SK-N-SH (cell line): ENCODE measurements at regions not wholly inside any gene's neighbourhood (a gene's known extent, or its start where the extent isn't known, plus 50 kb on each side); places are given as distances from the start of the nearest gene placed in this dataset.

Experiments
- FOXJ3 ChIP-seq: sonication (generic); formaldehyde crosslinking; IDR thresholded peaks from 2 replicates; pipeline ENCODE4 v1.5.1; 2020; ENCODE audit warnings: mild to moderate bottlenecking, missing genetic modification reagents
- PBX3 ChIP-seq: IDR thresholded peaks from 2 replicates; pipeline ENCODE4; 2012
- RCOR1 ChIP-seq: fragments of 150-350 bp; IDR thresholded peaks from 2 replicates; pipeline ENCODE4 v1.6.1; 2017; ENCODE audit warnings: antibody characterized with exemption, low read length
- TF ChIP-seq, protein P1 (sequence below): fragments of 200-600 bp; sonication (generic); IDR thresholded peaks from 2 replicates; pipeline ENCODE4 v1.6.1; 2017; ENCODE audit warnings: antibody characterized with exemption, mild to moderate bottlenecking, moderate library complexity
- TF ChIP-seq, protein P2 (sequence below): IDR thresholded peaks from 2 replicates; pipeline ENCODE4 v1.4.0; 2012; ENCODE audit warnings: low read depth, borderline replicate concordance

- TF ChIP-seq PBX3 (no peak), FOXJ3 (CRISPR knock-in tag) (no peak), RCOR1 (no peak)
- TF ChIP-seq, protein P1, sequence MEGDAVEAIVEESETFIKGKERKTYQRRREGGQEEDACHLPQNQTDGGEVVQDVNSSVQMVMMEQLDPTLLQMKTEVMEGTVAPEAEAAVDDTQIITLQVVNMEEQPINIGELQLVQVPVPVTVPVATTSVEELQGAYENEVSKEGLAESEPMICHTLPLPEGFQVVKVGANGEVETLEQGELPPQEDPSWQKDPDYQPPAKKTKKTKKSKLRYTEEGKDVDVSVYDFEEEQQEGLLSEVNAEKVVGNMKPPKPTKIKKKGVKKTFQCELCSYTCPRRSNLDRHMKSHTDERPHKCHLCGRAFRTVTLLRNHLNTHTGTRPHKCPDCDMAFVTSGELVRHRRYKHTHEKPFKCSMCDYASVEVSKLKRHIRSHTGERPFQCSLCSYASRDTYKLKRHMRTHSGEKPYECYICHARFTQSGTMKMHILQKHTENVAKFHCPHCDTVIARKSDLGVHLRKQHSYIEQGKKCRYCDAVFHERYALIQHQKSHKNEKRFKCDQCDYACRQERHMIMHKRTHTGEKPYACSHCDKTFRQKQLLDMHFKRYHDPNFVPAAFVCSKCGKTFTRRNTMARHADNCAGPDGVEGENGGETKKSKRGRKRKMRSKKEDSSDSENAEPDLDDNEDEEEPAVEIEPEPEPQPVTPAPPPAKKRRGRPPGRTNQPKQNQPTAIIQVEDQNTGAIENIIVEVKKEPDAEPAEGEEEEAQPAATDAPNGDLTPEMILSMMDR: no peak
- TF ChIP-seq, protein P2, sequence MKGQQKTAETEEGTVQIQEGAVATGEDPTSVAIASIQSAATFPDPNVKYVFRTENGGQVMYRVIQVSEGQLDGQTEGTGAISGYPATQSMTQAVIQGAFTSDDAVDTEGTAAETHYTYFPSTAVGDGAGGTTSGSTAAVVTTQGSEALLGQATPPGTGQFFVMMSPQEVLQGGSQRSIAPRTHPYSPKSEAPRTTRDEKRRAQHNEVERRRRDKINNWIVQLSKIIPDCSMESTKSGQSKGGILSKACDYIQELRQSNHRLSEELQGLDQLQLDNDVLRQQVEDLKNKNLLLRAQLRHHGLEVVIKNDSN: no peak
Measured at GRCh38 chr2:22487541-22487940, 897.4 kb upstream of the KLHL29 start.
